Upper lobe of left lung (tissue), 4 donors: ENCODE measurements at regions not wholly inside any gene's neighbourhood (a gene's known extent, or its start where the extent isn't known, plus 50 kb on each side); places are given as distances from the start of the nearest gene placed in this dataset.

Source experiments
- POLR2A ChIP-seq, 4 donors: fragments of 450-650 bp; IDR thresholded peaks; one replicate each; pipeline ENCODE4 v1.5.1; 2016 to 2017; ENCODE audit warnings: antibody characterized with exemption in 4 of 4, mild to moderate bottlenecking in 2 of 4
- POLR2AphosphoS5 ChIP-seq, 2 donors: sonication (generic); formaldehyde crosslinking; IDR thresholded peaks; one replicate each; pipeline ENCODE4 v1.5.1; 2017; ENCODE audit warnings: antibody characterized with exemption in 2 of 2
- TF ChIP-seq, protein P1 (sequence below), 6 experiments: fragments of 450-650 bp in 4 of 6; fragments of 200-600 bp in 2 of 6; sonication (generic) in 2 of 6; IDR thresholded peaks; one replicate each; pipeline ENCODE4 v1.5.1; 2016 to 2019; ENCODE audit warnings: antibody characterized with exemption in 6 of 6

DNA sequence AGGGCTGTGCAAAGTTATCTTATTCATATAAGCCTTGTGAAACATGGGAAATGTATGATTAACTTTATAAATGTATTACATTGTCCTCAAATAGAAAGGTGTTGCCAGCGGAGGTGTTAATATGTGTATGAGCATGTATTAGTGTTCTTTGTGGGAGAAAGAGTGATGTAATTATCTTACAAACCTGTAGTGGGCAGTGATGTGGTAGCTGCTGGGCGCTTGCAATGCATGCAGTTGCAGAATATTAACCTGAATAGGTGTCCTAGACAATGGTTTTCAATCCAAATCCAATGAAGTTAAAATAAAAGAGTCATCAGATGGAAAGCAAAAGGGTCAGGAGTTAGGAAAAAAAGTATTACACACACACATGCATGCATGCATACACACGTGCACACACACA lies 881.3 kb upstream of the CADM2 start:
- TF ChIP-seq POLR2A (IDR thresholded peaks at IDR 0.05) (no peak), POLR2AphosphoS5 (IDR thresholded peaks at IDR 0.05) (no peak)
- TF ChIP-seq, protein P1, sequence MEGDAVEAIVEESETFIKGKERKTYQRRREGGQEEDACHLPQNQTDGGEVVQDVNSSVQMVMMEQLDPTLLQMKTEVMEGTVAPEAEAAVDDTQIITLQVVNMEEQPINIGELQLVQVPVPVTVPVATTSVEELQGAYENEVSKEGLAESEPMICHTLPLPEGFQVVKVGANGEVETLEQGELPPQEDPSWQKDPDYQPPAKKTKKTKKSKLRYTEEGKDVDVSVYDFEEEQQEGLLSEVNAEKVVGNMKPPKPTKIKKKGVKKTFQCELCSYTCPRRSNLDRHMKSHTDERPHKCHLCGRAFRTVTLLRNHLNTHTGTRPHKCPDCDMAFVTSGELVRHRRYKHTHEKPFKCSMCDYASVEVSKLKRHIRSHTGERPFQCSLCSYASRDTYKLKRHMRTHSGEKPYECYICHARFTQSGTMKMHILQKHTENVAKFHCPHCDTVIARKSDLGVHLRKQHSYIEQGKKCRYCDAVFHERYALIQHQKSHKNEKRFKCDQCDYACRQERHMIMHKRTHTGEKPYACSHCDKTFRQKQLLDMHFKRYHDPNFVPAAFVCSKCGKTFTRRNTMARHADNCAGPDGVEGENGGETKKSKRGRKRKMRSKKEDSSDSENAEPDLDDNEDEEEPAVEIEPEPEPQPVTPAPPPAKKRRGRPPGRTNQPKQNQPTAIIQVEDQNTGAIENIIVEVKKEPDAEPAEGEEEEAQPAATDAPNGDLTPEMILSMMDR (IDR thresholded peaks at IDR 0.05): no peak
